WTC11 (cell line): ENCODE measurements at regions not wholly inside any gene's neighbourhood (a gene's known extent, or its start where the extent isn't known, plus 50 kb on each side); places are given as distances from the start of the nearest gene placed in this dataset.

Source experiments
- ATAC-seq: fragments of 200-7000 bp; cut with Tn5 transposase; 2 replicates; pipeline ENCODE4 v1.10.0; 2021; ENCODE audit warnings: mild to moderate bottlenecking, moderate library complexity
- CTCF ChIA-PET: fragments of 300-600 bp; sonication (Branson Sonifier 250); formaldehyde crosslinking; loops from one replicate; lab custom pipeline; 2021; ENCODE audit warnings: antibody characterized with exemption; lab: Charles Lee
- POLR2A ChIA-PET: fragments of 350-600 bp; sonication (Branson Sonifier 250); formaldehyde crosslinking; loops from one replicate; lab custom pipeline; 2021; ENCODE audit warnings: antibody characterized with exemption; lab: Charles Lee
- DNase-seq: peaks from one replicate; pipeline ENCODE4 v3.0.0; 2021; ENCODE audit warnings: low spot score
- H3K27ac Mint-ChIP-seq: 2 replicates; pipeline ENCODE4 v1.8.0; 2021; ENCODE audit warnings: mixed read lengths
- H3K27me3 Mint-ChIP-seq: 2 replicates; pipeline ENCODE4 v1.8.0; 2021; ENCODE audit warnings: low read depth, mild to moderate bottlenecking, moderate library complexity, mixed read lengths
- H3K36me3 Mint-ChIP-seq: 2 replicates; pipeline ENCODE4 v1.8.0; 2021; ENCODE audit warnings: mixed read lengths
- H3K4me1 Mint-ChIP-seq: 2 replicates; pipeline ENCODE4 v1.8.0; 2022; ENCODE audit warnings: mixed read lengths
- H3K4me3 Mint-ChIP-seq: 2 replicates; pipeline ENCODE4 v1.8.0; 2021; ENCODE audit warnings: mild to moderate bottlenecking, moderate library complexity, mixed read lengths
- H3K9me3 Mint-ChIP-seq: 2 replicates; pipeline ENCODE4 v1.8.0; 2021; ENCODE audit warnings: mixed read lengths
- CTCF ChIP-seq: fragments of 200-600 bp; IDR thresholded peaks from 2 replicates; pipeline ENCODE4 v1.8.0; 2022; ENCODE audit warnings: antibody characterized with exemption
- E2F4 ChIP-seq: sonication (generic); formaldehyde crosslinking; IDR thresholded peaks from 2 replicates; pipeline ENCODE4 v1.8.1; 2022; ENCODE audit warnings: low read depth, mild to moderate bottlenecking, moderate library complexity, missing genetic modification reagents, borderline replicate concordance
- FOXJ3 ChIP-seq: sonication (generic); formaldehyde crosslinking; IDR thresholded peaks from 2 replicates; pipeline ENCODE4 v1.9.0; 2021; ENCODE audit warnings: missing genetic modification reagents, mild to moderate bottlenecking, borderline replicate concordance
- IRF2 ChIP-seq: sonication (generic); formaldehyde crosslinking; IDR thresholded peaks from 2 replicates; pipeline ENCODE4 v1.8.0; 2022; ENCODE audit warnings: low read depth, missing genetic modification reagents, borderline replicate concordance
- MXD4 ChIP-seq: fragments of 250-450 bp; sonication (Bioruptor Pico); IDR thresholded peaks from 2 replicates; pipeline ENCODE4 v1.8.0; 2021; ENCODE audit warnings: mild to moderate bottlenecking, moderate library complexity, borderline replicate concordance
- MYBL2 ChIP-seq: sonication (generic); formaldehyde crosslinking; IDR thresholded peaks from 2 replicates; pipeline ENCODE4 v1.8.1; 2023; ENCODE audit warnings: mild to moderate bottlenecking, moderate library complexity, missing genetic modification reagents
- NFE2L1 ChIP-seq: sonication (generic); formaldehyde crosslinking; IDR thresholded peaks from 2 replicates; pipeline ENCODE4 v1.8.1; 2023; ENCODE audit warnings: missing genetic modification reagents
- NR3C1 ChIP-seq: sonication (generic); formaldehyde crosslinking; conservative IDR thresholded peaks from 2 replicates; pipeline ENCODE4 v1.8.1; 2023; ENCODE audit warnings: low read depth, mild to moderate bottlenecking, missing genetic modification reagents
- SMAD3 ChIP-seq: sonication (generic); formaldehyde crosslinking; IDR thresholded peaks from 2 replicates; pipeline ENCODE4 v1.8.0; 2022; ENCODE audit warnings: missing genetic modification reagents, mild to moderate bottlenecking, borderline replicate concordance
- TCF7 ChIP-seq: sonication (generic); formaldehyde crosslinking; IDR thresholded peaks from 2 replicates; pipeline ENCODE4 v1.8.0; 2022; ENCODE audit warnings: mild to moderate bottlenecking, low read depth, missing genetic modification reagents, moderate library complexity
- USF2 ChIP-seq: sonication (generic); formaldehyde crosslinking; IDR thresholded peaks from 2 replicates; pipeline ENCODE4 v1.8.1; 2023; ENCODE audit warnings: mild to moderate bottlenecking, missing genetic modification reagents, moderate library complexity
- TF ChIP-seq, protein P1 (sequence below): sonication (generic); formaldehyde crosslinking; IDR thresholded peaks from 2 replicates; pipeline ENCODE4 v1.8.0; 2023; ENCODE audit warnings: missing genetic modification reagents
- TF ChIP-seq, protein P2 (sequence below): sonication (generic); formaldehyde crosslinking; IDR thresholded peaks from 2 replicates; pipeline ENCODE4 v1.8.0; 2022; ENCODE audit warnings: mild to moderate bottlenecking, missing genetic modification reagents
- TF ChIP-seq, protein P3 (sequence below): sonication (generic); formaldehyde crosslinking; conservative IDR thresholded peaks from 2 replicates; pipeline ENCODE4 v1.8.1; 2022; ENCODE audit warnings: mild to moderate bottlenecking, missing genetic modification reagents
- TF ChIP-seq, protein P4 (sequence below): fragments of 250-450 bp; sonication (Bioruptor Pico); IDR thresholded peaks from 2 replicates; pipeline ENCODE4 v1.9.0; 2021; ENCODE audit warnings: mild to moderate bottlenecking, borderline replicate concordance
- TF ChIP-seq, protein P5 (sequence below): sonication (generic); formaldehyde crosslinking; IDR thresholded peaks from 2 replicates; pipeline ENCODE4 v1.8.1; 2022; ENCODE audit warnings: missing genetic modification reagents, borderline replicate concordance

GRCh38 chr2:238645716-238646115, 202.2 kb upstream of the TWIST2 start:
- H3K4me1 Mint-ChIP-seq: no peaks in the 10 kb centered on the region
- 0 out of 2 replicates have a peak, but pooled peaks cover 2% of the 10 kb centered on the region for H3K36me3 Mint-ChIP-seq
- no peak for ATAC-seq
- no peak overlapping the region for H3K27ac Mint-ChIP-seq
- ChIA-PET CTCF (interaction anchor here (0.6 to 1.5 kb wide), 2 partner anchors 9 to 145 kb away, joined by 3 read pairs; no protein-coding TSS in a partner anchor), POLR2A (no interaction called here)
- TF ChIP-seq, protein P1, sequence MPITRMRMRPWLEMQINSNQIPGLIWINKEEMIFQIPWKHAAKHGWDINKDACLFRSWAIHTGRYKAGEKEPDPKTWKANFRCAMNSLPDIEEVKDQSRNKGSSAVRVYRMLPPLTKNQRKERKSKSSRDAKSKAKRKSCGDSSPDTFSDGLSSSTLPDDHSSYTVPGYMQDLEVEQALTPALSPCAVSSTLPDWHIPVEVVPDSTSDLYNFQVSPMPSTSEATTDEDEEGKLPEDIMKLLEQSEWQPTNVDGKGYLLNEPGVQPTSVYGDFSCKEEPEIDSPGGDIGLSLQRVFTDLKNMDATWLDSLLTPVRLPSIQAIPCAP (CRISPR knock-in tag): no peak
- no peak for TF ChIP-seq SMAD3
- TF ChIP-seq MYBL2 (CRISPR knock-in tag): no peak
- no peak for TF ChIP-seq USF2
- TF ChIP-seq CTCF: no peak
- TF ChIP-seq, protein P2, sequence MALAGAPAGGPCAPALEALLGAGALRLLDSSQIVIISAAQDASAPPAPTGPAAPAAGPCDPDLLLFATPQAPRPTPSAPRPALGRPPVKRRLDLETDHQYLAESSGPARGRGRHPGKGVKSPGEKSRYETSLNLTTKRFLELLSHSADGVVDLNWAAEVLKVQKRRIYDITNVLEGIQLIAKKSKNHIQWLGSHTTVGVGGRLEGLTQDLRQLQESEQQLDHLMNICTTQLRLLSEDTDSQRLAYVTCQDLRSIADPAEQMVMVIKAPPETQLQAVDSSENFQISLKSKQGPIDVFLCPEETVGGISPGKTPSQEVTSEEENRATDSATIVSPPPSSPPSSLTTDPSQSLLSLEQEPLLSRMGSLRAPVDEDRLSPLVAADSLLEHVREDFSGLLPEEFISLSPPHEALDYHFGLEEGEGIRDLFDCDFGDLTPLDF (CRISPR knock-in tag): no peak
- TF ChIP-seq, protein P3, sequence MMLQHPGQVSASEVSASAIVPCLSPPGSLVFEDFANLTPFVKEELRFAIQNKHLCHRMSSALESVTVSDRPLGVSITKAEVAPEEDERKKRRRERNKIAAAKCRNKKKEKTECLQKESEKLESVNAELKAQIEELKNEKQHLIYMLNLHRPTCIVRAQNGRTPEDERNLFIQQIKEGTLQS (CRISPR knock-in tag): no peak
- TF ChIP-seq NFE2L1: no peak
- TF ChIP-seq, all 79 proteins: peak for 0
- Mint-ChIP-seq H3K9me3 (peaks cover 10% of the 10 kb centered on the region), H3K27me3 (no peaks in the 10 kb centered on the region; the same call in 1 of the 2 replicates), H3K4me3 (no peak overlapping the region)
- DNase-seq: no peak

GRCh38 chr2:238646281-238646680, 201.6 kb upstream of the TWIST2 start:
- no peak for DNase-seq
- POLR2A ChIA-PET: no interaction called here
- peaks cover 11% of the 10 kb centered on the region for H3K9me3 Mint-ChIP-seq
- CTCF ChIA-PET: interaction anchor here (1.5 kb wide), 1 partner anchor 8 kb away, joined by 3 read pairs; no protein-coding TSS in a partner anchor
- H3K4me3 Mint-ChIP-seq: no peak overlapping the region
- 0 out of 2 replicates have a peak, but pooled peaks cover 2% of the 10 kb centered on the region for H3K36me3 Mint-ChIP-seq
- no peak for TF ChIP-seq USF2
- TF ChIP-seq, protein P4, sequence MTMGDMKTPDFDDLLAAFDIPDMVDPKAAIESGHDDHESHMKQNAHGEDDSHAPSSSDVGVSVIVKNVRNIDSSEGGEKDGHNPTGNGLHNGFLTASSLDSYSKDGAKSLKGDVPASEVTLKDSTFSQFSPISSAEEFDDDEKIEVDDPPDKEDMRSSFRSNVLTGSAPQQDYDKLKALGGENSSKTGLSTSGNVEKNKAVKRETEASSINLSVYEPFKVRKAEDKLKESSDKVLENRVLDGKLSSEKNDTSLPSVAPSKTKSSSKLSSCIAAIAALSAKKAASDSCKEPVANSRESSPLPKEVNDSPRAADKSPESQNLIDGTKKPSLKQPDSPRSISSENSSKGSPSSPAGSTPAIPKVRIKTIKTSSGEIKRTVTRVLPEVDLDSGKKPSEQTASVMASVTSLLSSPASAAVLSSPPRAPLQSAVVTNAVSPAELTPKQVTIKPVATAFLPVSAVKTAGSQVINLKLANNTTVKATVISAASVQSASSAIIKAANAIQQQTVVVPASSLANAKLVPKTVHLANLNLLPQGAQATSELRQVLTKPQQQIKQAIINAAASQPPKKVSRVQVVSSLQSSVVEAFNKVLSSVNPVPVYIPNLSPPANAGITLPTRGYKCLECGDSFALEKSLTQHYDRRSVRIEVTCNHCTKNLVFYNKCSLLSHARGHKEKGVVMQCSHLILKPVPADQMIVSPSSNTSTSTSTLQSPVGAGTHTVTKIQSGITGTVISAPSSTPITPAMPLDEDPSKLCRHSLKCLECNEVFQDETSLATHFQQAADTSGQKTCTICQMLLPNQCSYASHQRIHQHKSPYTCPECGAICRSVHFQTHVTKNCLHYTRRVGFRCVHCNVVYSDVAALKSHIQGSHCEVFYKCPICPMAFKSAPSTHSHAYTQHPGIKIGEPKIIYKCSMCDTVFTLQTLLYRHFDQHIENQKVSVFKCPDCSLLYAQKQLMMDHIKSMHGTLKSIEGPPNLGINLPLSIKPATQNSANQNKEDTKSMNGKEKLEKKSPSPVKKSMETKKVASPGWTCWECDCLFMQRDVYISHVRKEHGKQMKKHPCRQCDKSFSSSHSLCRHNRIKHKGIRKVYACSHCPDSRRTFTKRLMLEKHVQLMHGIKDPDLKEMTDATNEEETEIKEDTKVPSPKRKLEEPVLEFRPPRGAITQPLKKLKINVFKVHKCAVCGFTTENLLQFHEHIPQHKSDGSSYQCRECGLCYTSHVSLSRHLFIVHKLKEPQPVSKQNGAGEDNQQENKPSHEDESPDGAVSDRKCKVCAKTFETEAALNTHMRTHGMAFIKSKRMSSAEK (CRISPR knock-in tag): no peak
- no peak for TF ChIP-seq FOXJ3 (CRISPR knock-in tag)
- no peak for TF ChIP-seq IRF2 (CRISPR knock-in tag)
- TF ChIP-seq, protein P2 (CRISPR knock-in tag): no peak
- no peak for TF ChIP-seq MXD4 (CRISPR knock-in tag)
- no peak for TF ChIP-seq TCF7 (CRISPR knock-in tag)
- TF ChIP-seq, protein P5, sequence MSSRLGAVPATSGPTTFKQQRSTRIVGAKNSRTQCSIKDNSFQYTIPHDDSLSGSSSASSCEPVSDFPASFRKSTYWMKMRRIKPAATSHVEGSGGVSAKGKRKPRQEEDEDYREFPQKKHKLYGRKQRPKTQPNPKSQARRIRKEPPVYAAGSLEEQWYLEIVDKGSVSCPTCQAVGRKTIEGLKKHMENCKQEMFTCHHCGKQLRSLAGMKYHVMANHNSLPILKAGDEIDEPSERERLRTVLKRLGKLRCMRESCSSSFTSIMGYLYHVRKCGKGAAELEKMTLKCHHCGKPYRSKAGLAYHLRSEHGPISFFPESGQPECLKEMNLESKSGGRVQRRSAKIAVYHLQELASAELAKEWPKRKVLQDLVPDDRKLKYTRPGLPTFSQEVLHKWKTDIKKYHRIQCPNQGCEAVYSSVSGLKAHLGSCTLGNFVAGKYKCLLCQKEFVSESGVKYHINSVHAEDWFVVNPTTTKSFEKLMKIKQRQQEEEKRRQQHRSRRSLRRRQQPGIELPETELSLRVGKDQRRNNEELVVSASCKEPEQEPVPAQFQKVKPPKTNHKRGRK (CRISPR knock-in tag): no peak
- no peak for TF ChIP-seq E2F4 (CRISPR knock-in tag)
- no peak for TF ChIP-seq NFE2L1
- TF ChIP-seq NR3C1 (CRISPR knock-in tag): no peak
- TF ChIP-seq, all 79 proteins: peak for 0
- Mint-ChIP-seq H3K27me3 (no peaks in the 10 kb centered on the region; the same call in 1 of the 2 replicates), H3K27ac (no peak overlapping the region), H3K4me1 (no peaks in the 10 kb centered on the region)
- no peak for ATAC-seq
